Heart left ventricle (tissue), 13 donors: ENCODE measurements at regions not wholly inside any gene's neighbourhood (a gene's known extent, or its start where the extent isn't known, plus 50 kb on each side); places are given as distances from the start of the nearest gene placed in this dataset.

Source experiments
- POLR2A ChIP-seq, 2 donors: fragments of 450-650 bp; IDR thresholded peaks; one replicate each; pipeline ENCODE4 v1.6.1; 2017; ENCODE audit warnings: antibody characterized with exemption in 2 of 2, mild to moderate bottlenecking in 2 of 2, moderate library complexity in 2 of 2
- TF ChIP-seq, protein P1 (sequence below), 12 donors: fragments of 200-600 bp; sonication (generic) in 4 of 12; IDR thresholded peaks; one replicate each; pipeline versions ENCODE4 v1.5.0 to v1.8.0; 2018 to 2022; ENCODE audit warnings: antibody characterized with exemption in 12 of 12, mild to moderate bottlenecking in 5 of 12
- donor health status: ischemic (EF 13 %, LVEDD 7.1; RV severe dilation, severe dysfunction).
- donor health status: DM: no; HTN: yes; CAD: no.
- donor health status: DM: no; HTN: no; CAD: no.
- donor health status: ischemic (EF 25% LVEDD 6.9; RV normal size, moderate dysfunction).
- donor health status: ischemic (EF 25% LVEDD 5.7; RV mildly dilated, moderate dysfunction).
- donor health status: ischemic (EF 35%, LVEDD 5.7; RV mildly dilated, moderate dysfunction).
- donor health status: nonischemic (EF 11% LVEDD 7.7; RV severe dilation, severe dysfunction).
- donor health status: DM: yes; HTN: yes; CAD: no.
- donor health status: PGD.
- donor health status: ischemic (EF 29% LVEDD 5.4; RV normal size, mild dysfunction).
- donor health status: nonischemic (EF 23%, LVEDD 6.1; RV moderate dilation, normal function).

DNA sequence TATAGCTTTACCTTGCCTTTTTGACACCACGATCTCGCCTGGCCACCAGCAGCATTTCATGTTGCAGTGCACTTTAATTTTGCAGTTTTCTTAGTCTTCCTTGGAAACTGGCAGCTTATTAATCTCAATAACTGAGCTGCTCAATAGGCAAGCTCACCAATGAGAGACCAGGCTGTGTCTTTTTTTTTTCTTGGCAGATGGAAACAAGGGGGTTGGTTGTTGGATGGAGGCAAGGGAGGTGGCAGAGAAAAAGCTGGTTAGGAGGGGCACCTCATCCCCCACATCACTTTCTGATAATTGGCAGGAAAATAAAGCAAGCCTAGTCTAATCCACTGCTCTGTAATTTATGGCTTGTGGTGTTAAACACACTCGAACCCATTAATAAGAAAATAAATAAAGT, 324.5 kb upstream of the WWC1 start:
- no peak for TF ChIP-seq POLR2A (IDR thresholded peaks at IDR 0.05)
- TF ChIP-seq, protein P1, sequence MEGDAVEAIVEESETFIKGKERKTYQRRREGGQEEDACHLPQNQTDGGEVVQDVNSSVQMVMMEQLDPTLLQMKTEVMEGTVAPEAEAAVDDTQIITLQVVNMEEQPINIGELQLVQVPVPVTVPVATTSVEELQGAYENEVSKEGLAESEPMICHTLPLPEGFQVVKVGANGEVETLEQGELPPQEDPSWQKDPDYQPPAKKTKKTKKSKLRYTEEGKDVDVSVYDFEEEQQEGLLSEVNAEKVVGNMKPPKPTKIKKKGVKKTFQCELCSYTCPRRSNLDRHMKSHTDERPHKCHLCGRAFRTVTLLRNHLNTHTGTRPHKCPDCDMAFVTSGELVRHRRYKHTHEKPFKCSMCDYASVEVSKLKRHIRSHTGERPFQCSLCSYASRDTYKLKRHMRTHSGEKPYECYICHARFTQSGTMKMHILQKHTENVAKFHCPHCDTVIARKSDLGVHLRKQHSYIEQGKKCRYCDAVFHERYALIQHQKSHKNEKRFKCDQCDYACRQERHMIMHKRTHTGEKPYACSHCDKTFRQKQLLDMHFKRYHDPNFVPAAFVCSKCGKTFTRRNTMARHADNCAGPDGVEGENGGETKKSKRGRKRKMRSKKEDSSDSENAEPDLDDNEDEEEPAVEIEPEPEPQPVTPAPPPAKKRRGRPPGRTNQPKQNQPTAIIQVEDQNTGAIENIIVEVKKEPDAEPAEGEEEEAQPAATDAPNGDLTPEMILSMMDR (IDR thresholded peaks at IDR 0.05), result no peak
